ENCODE measurements at regions not wholly inside any gene's neighbourhood (a gene's known extent, or its start where the extent isn't known, plus 50 kb on each side); places are given as distances from the start of the nearest gene placed in this dataset.

DNA sequence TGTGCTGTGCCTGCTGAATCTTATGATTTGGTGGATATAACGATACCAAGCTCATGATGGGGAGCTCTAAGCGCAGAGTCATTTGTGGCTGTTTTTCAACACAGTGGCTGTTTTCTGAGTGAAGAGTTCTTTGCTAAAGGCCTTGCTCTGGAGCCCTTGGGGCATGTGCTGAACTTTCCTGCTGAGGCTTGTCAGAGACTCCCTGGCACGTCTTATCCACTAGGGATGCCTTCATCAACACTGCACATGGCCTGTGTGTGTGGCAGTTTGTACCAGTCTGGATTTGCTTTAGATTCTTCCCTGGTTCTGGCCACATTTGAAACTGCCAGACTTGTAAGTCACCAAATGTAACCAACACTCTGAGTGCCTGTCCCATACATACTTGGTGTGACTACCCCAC lies 188.2 kb downstream of the DMRT2 start:
- H3K36me3 ChIP-seq: no peaks in the 10 kb centered on the region
- H3K27ac ChIP-seq: no peak overlapping the region
- no peaks in the 10 kb centered on the region for H3K9me3 ChIP-seq
- TF ChIP-seq, protein P1, sequence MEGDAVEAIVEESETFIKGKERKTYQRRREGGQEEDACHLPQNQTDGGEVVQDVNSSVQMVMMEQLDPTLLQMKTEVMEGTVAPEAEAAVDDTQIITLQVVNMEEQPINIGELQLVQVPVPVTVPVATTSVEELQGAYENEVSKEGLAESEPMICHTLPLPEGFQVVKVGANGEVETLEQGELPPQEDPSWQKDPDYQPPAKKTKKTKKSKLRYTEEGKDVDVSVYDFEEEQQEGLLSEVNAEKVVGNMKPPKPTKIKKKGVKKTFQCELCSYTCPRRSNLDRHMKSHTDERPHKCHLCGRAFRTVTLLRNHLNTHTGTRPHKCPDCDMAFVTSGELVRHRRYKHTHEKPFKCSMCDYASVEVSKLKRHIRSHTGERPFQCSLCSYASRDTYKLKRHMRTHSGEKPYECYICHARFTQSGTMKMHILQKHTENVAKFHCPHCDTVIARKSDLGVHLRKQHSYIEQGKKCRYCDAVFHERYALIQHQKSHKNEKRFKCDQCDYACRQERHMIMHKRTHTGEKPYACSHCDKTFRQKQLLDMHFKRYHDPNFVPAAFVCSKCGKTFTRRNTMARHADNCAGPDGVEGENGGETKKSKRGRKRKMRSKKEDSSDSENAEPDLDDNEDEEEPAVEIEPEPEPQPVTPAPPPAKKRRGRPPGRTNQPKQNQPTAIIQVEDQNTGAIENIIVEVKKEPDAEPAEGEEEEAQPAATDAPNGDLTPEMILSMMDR (IDR thresholded peaks at IDR 0.05 in 4 of 5, conservative IDR thresholded peaks at IDR 0.05 in 1 of 5): no peak
- TF ChIP-seq POLR2A (IDR thresholded peaks at IDR 0.05): no peak
- intact Hi-C loops (cut with DNase I; ENCODE audit: low total_unique reads): no loop called here
- in situ Hi-C loops (cut with MboI; ENCODE audit: low sequenced_read_pairs in 4 of 4): no loop called here
- ATAC-seq (no peak), DNase-seq (no peak)
- no peak overlapping the region for H3K4me3 ChIP-seq
- H3K4me1 ChIP-seq: peaks cover 0 to 8% of the 10 kb centered on the region in 2 donors
- no peaks in the 10 kb centered on the region for H3K27me3 ChIP-seq

DNA sequence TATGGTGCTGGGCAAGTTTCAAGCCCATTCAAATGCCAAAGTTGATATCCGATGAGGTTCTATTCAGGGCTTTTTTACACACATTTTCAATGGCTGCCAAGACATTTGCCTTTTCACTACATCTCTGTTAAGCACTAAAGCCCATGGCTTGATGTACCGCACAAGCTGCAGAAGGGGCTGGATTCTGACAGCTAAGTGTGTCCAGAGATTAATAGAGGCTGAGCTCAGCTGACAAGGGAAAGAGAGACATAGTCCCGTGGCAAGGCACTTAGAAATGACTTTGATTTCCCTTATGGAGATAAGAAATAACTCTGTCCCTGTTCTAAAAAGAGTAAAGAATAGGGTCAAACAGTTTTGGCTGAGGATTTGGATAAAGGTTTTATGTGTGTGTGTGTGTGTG lies 198.6 kb downstream of the DMRT2 start:
- no peaks in the 10 kb centered on the region for H3K36me3 ChIP-seq
- DNase-seq (no peak), ATAC-seq (no peak)
- no peak overlapping the region for H3K27ac ChIP-seq
- TF ChIP-seq, protein P1 (IDR thresholded peaks at IDR 0.05 in 4 of 5, conservative IDR thresholded peaks at IDR 0.05 in 1 of 5): no peak
- no peak for TF ChIP-seq POLR2A (IDR thresholded peaks at IDR 0.05)
- no peaks in the 10 kb centered on the region for H3K9me3 ChIP-seq
- intact Hi-C loops (cut with DNase I; ENCODE audit: low total_unique reads) (no loop called here), in situ Hi-C loops (cut with MboI; ENCODE audit: low sequenced_read_pairs in 4 of 4) (no loop called here)
- H3K27me3 ChIP-seq: no peaks in the 10 kb centered on the region
- H3K4me1 ChIP-seq: no peaks in the 10 kb centered on the region
- no peak overlapping the region for H3K4me3 ChIP-seq

DNA sequence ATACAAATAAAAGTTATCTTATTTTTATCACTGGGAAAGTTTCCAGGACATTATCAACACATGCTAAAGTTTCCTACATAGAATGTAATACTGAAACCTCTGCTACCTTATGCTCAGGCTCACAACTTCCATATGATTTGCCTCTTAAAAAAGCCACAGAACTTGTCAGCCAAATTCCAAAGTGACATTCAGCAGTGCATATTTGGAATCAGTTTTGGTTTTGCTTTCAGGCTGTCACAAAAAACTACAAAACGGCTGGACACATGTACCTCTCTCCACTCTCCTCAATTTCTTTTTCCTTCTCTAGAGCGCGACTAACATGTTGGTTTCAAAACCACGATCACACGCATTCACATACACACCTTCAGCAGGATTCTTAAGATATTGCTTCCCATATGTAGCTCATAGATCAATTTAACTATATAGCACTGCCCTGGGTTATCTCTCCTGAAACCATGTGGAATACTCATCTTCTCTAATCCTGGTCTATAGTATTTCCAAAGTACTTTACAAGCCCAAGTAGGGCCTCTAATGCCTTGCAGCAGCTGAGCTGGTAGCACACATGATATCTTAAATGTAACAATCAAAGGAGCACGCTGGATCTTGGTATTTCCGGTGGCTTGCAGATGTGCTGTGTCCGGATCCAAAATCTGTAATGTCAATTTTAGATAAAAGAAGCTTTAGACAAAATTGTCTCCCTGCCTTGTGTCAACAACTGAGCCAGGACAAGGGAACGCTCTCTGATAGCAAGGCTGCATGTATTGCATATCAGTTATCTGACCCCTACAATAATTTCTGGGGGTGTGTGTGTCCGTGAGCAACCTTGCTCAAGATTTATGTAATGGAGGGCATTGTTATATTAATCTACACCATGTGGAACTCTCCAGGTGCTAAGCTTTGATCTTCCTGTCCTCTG lies 203.2 kb downstream of the DMRT2 start:
- ATAC-seq: no peak

GRCh38 chr9:1254071-1254470 lies 203.9 kb downstream of the DMRT2 start:
- ATAC-seq (no peak), DNase-seq (no peak)
- TF ChIP-seq, protein P1 (IDR thresholded peaks at IDR 0.05 in 4 of 5, conservative IDR thresholded peaks at IDR 0.05 in 1 of 5): no peak
- TF ChIP-seq POLR2A (IDR thresholded peaks at IDR 0.05): no peak
- no peaks in the 10 kb centered on the region for H3K27me3 ChIP-seq
- H3K27ac ChIP-seq: no peak overlapping the region
- H3K4me3 ChIP-seq: no peak overlapping the region
- no peaks in the 10 kb centered on the region for H3K4me1 ChIP-seq
- H3K9me3 ChIP-seq: no peaks in the 10 kb centered on the region
- H3K36me3 ChIP-seq: no peaks in the 10 kb centered on the region
- intact Hi-C loops (cut with DNase I; ENCODE audit: low total_unique reads): no loop called here
- in situ Hi-C loops (cut with MboI; ENCODE audit: low sequenced_read_pairs in 4 of 4): no loop called here

More for the DNA sequence above, 203.2 kb downstream of the DMRT2 start:
- H3K4me1 ChIP-seq: no peaks in the 10 kb centered on the region
- H3K27me3 ChIP-seq: no peaks in the 10 kb centered on the region
- intact Hi-C loops (cut with DNase I; ENCODE audit: low total_unique reads) (no loop called here), in situ Hi-C loops (cut with MboI; ENCODE audit: low sequenced_read_pairs in 4 of 4) (no loop called here)
- no peak for DNase-seq
- H3K4me3 ChIP-seq: no peak overlapping the region
- no peaks in the 10 kb centered on the region for H3K9me3 ChIP-seq
- H3K27ac ChIP-seq: no peak overlapping the region
- TF ChIP-seq POLR2A (IDR thresholded peaks at IDR 0.05): no peak
- TF ChIP-seq, protein P1 (IDR thresholded peaks at IDR 0.05 in 4 of 5, conservative IDR thresholded peaks at IDR 0.05 in 1 of 5): no peak
- no peaks in the 10 kb centered on the region for H3K36me3 ChIP-seq
